ENCODE measurements at regions not wholly inside any gene's neighbourhood (a gene's known extent, or its start where the extent isn't known, plus 50 kb on each side); places are given as distances from the start of the nearest gene placed in this dataset.

DNA sequence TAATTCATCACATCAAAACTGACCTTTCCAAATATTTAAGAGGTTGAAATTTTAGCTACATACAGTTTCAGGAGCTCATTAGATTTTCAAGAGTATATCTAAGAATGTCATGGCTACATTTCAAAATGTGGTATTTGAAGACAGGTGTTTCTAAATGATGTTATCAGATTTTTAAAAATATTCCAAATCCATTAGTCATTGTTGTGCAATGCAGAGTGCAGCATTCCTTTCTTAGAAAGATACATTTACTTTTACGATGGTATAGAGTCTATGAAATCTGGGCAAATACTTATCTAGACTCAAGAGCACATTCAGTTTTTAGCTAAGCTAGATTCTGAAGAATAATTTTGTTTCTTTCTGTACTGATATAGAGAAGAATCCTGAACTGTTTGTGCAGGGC, 230.3 kb downstream of the CHRM3 start:
- in situ Hi-C loops (cut with MboI): no loop called here
- H3K36me3 ChIP-seq (ENCODE audit: control insufficient read depth, insufficient read depth, low read length): no peaks in the 10 kb centered on the region
- POLR2A ChIA-PET: interaction anchor here (0.6 kb wide), 1 partner anchor 262 kb away, joined by 3 read pairs; no protein-coding TSS in a partner anchor
- no peak overlapping the region for H3K27ac ChIP-seq (ENCODE audit: extremely low read depth, low read depth, low read length)
- H3K9ac ChIP-seq (ENCODE audit: insufficient read depth in 1 of 2, low read depth in 2 of 2, low read length in 2 of 2): no peak overlapping the region
- no TSS peak for BruUV-seq (replicated peaks)
- FAIRE-seq: no peak
- no peak for ATAC-seq
- H2AFZ ChIP-seq (ENCODE audit: low read depth, low read length): no peak overlapping the region
- H3K4me3 ChIP-seq: no peak overlapping the region
- intact Hi-C loops (cut with micrococcal nuclease): no loop called here
- no peaks in the 10 kb centered on the region for H3K9me1 ChIP-seq (ENCODE audit: control insufficient read depth, insufficient read depth, low read length)
- no peaks in the 10 kb centered on the region for H3K9me3 ChIP-seq (replicated peaks; ENCODE audit: control insufficient read depth, insufficient read depth, low read depth, low read length)
- WGBS (ENCODE audit: insufficient coverage, low coverage, missing lambda C conversion rate): 0% methylated on average over 1 of the region's 1 CpG
- no peaks in the 10 kb centered on the region for H3K27me3 ChIP-seq (ENCODE audit: control insufficient read depth in 2 of 2, insufficient read depth in 2 of 2, low read length in 2 of 2)
- H4K20me1 ChIP-seq (replicated peaks; ENCODE audit: control insufficient read depth, insufficient read depth, low read length): no peaks in the 10 kb centered on the region
- H3K79me2 ChIP-seq (ENCODE audit: control insufficient read depth, insufficient read depth, low read length): no peaks in the 10 kb centered on the region
- H3K4me1 ChIP-seq (replicated peaks in 1 of 2; ENCODE audit: control insufficient read depth in 2 of 2, insufficient read depth in 2 of 2, low read length in 2 of 2): no peaks in the 10 kb centered on the region
- DNase-seq (ENCODE audit: extremely low read depth in 1 of 4, low spot score in 3 of 4): no peak
- TF ChIP-seq, protein P1, sequence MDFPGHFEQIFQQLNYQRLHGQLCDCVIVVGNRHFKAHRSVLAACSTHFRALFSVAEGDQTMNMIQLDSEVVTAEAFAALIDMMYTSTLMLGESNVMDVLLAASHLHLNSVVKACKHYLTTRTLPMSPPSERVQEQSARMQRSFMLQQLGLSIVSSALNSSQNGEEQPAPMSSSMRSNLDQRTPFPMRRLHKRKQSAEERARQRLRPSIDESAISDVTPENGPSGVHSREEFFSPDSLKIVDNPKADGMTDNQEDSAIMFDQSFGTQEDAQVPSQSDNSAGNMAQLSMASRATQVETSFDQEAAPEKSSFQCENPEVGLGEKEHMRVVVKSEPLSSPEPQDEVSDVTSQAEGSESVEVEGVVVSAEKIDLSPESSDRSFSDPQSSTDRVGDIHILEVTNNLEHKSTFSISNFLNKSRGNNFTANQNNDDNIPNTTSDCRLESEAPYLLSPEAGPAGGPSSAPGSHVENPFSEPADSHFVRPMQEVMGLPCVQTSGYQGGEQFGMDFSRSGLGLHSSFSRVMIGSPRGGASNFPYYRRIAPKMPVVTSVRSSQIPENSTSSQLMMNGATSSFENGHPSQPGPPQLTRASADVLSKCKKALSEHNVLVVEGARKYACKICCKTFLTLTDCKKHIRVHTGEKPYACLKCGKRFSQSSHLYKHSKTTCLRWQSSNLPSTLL (IDR thresholded peaks at IDR 0.05): no peak
- TF ChIP-seq SRSF1 (IDR thresholded peaks at IDR 0.05; ENCODE audit: low read depth, low read length): no peak
- TF ChIP-seq ZNF408 (CRISPR knock-in tag; IDR thresholded peaks at IDR 0.05; ENCODE audit: low read depth): no peak
- TF ChIP-seq SPI1 (IDR thresholded peaks at IDR 0.05; ENCODE audit: borderline replicate concordance, low read depth, low read length): no peak
- no peak for TF ChIP-seq EGR1 (conservative IDR thresholded peaks at IDR 0.05)
- TF ChIP-seq, protein P2, sequence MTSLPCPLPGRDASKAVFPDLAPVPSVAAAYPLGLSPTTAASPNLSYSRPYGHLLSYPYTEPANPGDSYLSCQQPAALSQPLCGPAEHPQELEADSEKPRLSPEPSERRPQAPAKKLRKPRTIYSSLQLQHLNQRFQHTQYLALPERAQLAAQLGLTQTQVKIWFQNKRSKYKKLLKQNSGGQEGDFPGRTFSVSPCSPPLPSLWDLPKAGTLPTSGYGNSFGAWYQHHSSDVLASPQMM (CRISPR knock-in tag; IDR thresholded peaks at IDR 0.05): no peak
- no peak for TF ChIP-seq PURB (CRISPR knock-in tag; IDR thresholded peaks at IDR 0.05; ENCODE audit: low read depth)
- TF ChIP-seq TAF9B (IDR thresholded peaks at IDR 0.05; ENCODE audit: partially characterized antibody): no peak
- TF ChIP-seq CEBPB (tag; IDR thresholded peaks at IDR 0.05): no peak
- H3K4me2 ChIP-seq (ENCODE audit: insufficient read depth, low read length): no peak overlapping the region
- CTCF ChIA-PET (ENCODE audit: low intra/inter-chr PET ratio): no interaction called here

Data from K562 (cell line).